ENCODE measurements at regions not wholly inside any gene's neighbourhood (a gene's known extent, or its start where the extent isn't known, plus 50 kb on each side); places are given as distances from the start of the nearest gene placed in this dataset.

GRCh38 chr4:26255989-26256388, 64.8 kb upstream of the RBPJ start:
- no peak for TF ChIP-seq POLR2A (IDR thresholded peaks at IDR 0.05)
- TF ChIP-seq, protein P1, sequence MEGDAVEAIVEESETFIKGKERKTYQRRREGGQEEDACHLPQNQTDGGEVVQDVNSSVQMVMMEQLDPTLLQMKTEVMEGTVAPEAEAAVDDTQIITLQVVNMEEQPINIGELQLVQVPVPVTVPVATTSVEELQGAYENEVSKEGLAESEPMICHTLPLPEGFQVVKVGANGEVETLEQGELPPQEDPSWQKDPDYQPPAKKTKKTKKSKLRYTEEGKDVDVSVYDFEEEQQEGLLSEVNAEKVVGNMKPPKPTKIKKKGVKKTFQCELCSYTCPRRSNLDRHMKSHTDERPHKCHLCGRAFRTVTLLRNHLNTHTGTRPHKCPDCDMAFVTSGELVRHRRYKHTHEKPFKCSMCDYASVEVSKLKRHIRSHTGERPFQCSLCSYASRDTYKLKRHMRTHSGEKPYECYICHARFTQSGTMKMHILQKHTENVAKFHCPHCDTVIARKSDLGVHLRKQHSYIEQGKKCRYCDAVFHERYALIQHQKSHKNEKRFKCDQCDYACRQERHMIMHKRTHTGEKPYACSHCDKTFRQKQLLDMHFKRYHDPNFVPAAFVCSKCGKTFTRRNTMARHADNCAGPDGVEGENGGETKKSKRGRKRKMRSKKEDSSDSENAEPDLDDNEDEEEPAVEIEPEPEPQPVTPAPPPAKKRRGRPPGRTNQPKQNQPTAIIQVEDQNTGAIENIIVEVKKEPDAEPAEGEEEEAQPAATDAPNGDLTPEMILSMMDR (IDR thresholded peaks at IDR 0.05 in 4 of 5, conservative IDR thresholded peaks at IDR 0.05 in 1 of 5): no peak
